ENCODE measurements at regions not wholly inside any gene's neighbourhood (a gene's known extent, or its start where the extent isn't known, plus 50 kb on each side); places are given as distances from the start of the nearest gene placed in this dataset.

DNA sequence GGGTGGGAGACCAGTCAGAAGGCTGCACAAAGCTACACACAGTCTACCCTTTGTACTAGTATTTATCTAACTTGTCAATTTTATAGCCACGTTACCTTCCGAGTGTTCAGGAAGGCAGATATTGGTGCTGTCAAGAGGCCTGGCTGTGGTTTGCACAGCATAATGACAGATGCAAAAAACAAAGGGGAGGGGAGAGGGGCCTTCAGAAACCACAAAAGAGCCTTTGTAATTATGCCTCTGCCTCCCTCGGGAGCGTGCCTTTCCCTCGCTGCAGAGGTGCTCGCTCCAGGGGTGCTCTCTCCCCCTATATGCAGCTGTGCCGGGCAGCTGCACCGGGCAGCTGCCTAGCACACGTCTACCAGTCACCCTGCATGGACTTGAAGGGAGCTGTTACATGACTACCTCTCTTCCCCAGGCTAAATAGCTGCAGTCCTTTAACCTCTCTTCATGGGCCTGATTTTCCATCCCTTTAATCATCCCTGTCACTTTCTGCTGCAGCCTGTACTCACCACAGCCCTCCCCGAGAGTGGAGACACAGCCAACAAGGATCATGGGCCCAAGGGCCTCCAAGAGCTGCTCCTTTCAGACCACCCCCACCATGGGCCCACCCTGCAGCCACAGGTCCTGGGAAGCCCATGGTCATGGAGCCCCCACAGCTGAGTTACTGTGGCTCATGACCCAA is 168.4 kb upstream of the PKDCC start:
- intact Hi-C loops (cut with DNase I), result no loop called here
- Histone ChIP-seq H3K27ac (no peak overlapping the region), H3K4me1 (peaks cover 0 to 8% of the 10 kb centered on the region in 2 donors), H3K27me3 (no peaks in the 10 kb centered on the region), H3K9me3 (no peaks in the 10 kb centered on the region), H3K36me3 (no peaks in the 10 kb centered on the region), H3K4me3 (no peak overlapping the region)
- DNase-seq (ENCODE audit: low spot score in 2 of 2), result no peak
- TF ChIP-seq, protein P1, sequence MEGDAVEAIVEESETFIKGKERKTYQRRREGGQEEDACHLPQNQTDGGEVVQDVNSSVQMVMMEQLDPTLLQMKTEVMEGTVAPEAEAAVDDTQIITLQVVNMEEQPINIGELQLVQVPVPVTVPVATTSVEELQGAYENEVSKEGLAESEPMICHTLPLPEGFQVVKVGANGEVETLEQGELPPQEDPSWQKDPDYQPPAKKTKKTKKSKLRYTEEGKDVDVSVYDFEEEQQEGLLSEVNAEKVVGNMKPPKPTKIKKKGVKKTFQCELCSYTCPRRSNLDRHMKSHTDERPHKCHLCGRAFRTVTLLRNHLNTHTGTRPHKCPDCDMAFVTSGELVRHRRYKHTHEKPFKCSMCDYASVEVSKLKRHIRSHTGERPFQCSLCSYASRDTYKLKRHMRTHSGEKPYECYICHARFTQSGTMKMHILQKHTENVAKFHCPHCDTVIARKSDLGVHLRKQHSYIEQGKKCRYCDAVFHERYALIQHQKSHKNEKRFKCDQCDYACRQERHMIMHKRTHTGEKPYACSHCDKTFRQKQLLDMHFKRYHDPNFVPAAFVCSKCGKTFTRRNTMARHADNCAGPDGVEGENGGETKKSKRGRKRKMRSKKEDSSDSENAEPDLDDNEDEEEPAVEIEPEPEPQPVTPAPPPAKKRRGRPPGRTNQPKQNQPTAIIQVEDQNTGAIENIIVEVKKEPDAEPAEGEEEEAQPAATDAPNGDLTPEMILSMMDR (IDR thresholded peaks at IDR 0.05), result no peak

DNA sequence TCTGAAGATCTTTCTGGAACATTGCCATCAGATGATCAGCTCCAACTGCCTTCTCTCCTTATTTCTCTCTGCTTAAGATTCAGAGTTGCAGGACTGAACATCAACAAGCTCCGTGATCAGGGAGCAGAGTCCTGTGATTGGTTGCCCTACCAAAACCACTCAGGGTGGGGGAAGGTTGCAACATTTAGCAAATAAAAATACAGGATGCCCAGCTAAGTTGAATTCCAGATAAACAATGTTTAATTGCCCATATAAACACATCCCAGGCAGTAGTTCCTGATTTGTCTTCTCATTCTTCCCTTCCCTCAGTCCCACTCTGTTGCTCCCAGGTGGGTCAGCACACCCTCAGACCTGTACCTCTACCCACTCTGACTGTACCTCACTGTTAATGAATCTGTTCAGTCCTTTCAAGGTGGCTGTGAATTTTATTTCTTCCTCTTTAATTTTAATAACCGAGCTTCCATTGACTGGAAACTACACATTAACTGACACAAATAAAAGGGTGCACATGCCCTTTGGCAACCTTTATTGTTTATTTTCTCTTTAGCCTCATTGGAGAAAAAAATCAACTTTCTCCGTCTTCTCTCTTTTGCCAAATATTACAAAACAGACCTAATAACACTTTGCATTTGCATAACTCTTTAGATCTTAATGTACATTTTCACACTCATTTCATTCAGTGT is 167.1 kb upstream of the PKDCC start:
- Histone ChIP-seq H3K36me3 (no peaks in the 10 kb centered on the region), H3K27me3 (no peaks in the 10 kb centered on the region), H3K27ac (no peak overlapping the region), H3K4me1 (peaks cover 0 to 8% of the 10 kb centered on the region in 2 donors), H3K4me3 (no peak overlapping the region), H3K9me3 (no peaks in the 10 kb centered on the region)
- intact Hi-C loops (cut with DNase I), result no loop called here
- TF ChIP-seq, protein P1 (IDR thresholded peaks at IDR 0.05), result no peak
- DNase-seq (ENCODE audit: low spot score in 2 of 2), result no peak

DNA sequence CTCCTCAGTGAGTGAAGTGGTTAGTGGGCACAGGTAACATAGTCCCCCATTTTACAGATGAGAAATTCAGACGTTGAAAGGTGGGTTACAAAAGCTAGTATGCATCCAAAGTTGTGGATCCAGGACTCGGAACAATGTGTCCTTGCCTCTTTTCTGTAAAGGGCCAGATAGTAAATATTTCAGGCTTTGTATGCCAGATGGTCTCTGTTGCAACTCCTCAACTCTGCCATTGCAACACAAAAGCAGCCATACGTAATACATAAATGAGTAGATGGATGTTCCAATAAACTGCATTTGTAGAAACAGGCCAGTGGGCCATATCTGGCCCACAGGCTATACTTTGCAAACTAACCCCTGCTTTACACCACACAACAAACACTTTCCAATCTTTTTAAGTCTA is 166.6 kb upstream of the PKDCC start:
- H3K27ac ChIP-seq, result no peak overlapping the region
- no peak for DNase-seq (ENCODE audit: low spot score in 2 of 2)
- H3K36me3 ChIP-seq, result no peaks in the 10 kb centered on the region
- TF ChIP-seq, protein P1 (IDR thresholded peaks at IDR 0.05), result no peak
- no peaks in the 10 kb centered on the region for H3K9me3 ChIP-seq
- intact Hi-C loops (cut with DNase I), result no loop called here
- no peaks in the 10 kb centered on the region for H3K27me3 ChIP-seq
- H3K4me3 ChIP-seq, result no peak overlapping the region
- peaks cover 0 to 8% of the 10 kb centered on the region in 2 donors for H3K4me1 ChIP-seq

DNA sequence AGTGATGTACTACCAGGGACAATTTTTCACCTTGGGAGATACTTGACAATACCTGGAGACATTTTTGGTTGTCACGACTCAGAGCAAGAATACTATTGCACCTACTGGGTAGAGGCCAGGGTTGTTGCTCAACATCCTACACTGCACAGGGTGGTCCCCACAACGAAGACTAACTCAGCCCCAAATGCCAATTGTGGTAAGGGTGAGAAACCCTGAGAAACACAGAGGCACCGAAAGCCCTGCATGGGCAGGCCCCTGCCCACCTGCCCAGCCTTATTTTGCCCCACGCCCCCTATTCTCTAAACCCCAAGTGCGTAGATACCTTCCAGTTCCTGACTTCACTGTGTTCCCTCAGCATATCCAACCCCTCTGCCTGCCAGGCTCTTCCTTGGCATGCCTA is 163.1 kb upstream of the PKDCC start:
- intact Hi-C loops (cut with DNase I), result no loop called here
- H3K4me1 ChIP-seq, result no peaks in the 10 kb centered on the region
- DNase-seq (ENCODE audit: low spot score in 2 of 2), result no peak
- TF ChIP-seq, protein P1 (IDR thresholded peaks at IDR 0.05), result no peak
- no peaks in the 10 kb centered on the region for H3K27me3 ChIP-seq
- no peaks in the 10 kb centered on the region for H3K36me3 ChIP-seq
- H3K4me3 ChIP-seq, result no peak overlapping the region
- H3K27ac ChIP-seq, result no peak overlapping the region
- H3K9me3 ChIP-seq, result no peaks in the 10 kb centered on the region

DNA sequence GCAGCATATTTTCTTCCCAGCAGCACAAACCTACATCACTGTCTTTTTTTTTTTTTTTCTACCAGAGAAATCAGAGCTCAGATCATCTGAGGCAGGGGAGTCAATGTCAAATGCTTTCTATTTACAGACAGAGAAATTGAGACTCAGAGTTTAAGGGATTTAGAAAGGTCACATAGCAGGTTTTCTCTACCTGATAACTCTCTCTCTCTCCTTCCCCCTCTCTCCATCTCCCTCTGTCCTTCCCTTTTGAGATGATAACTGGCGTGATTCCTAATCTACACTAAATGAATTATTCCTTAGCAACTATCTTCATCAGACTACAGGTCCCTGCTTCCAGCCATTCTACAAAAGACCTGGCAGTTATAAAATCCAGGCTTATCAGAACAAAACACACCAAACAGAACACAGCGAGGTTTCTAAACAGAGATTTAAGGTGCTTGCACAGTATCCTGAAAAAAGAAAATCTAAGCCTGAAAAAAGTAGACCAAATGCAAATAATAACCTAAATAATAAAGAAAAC is 161.6 kb upstream of the PKDCC start:
- Histone ChIP-seq H3K4me1 (no peaks in the 10 kb centered on the region), H3K9me3 (no peaks in the 10 kb centered on the region), H3K4me3 (no peak overlapping the region), H3K27ac (no peak overlapping the region), H3K27me3 (no peaks in the 10 kb centered on the region), H3K36me3 (no peaks in the 10 kb centered on the region)
- TF ChIP-seq, protein P1 (IDR thresholded peaks at IDR 0.05), result no peak
- DNase-seq (ENCODE audit: low spot score in 2 of 2), result no peak
- intact Hi-C loops (cut with DNase I), result no loop called here

Data from ascending aorta (tissue), 2 donors.